HG02642 (cell line): ENCODE measurements at regions not wholly inside any gene's neighbourhood (a gene's known extent, or its start where the extent isn't known, plus 50 kb on each side); places are given as distances from the start of the nearest gene placed in this dataset.
"Not testable (repeated sequence)": the region's sequence is repeated elsewhere in the genome, so short reads cannot be mapped to it uniquely, and the experiment has no call there.

Experiments used
- ATAC-seq: cut with Tn5 transposase; IDR thresholded peaks from one replicate; pipeline ENCODE4 v1.9.1; 2021; ENCODE audit warnings: mild to moderate bottlenecking; ENCODE audit not compliant: unreplicated experiment, poor library complexity

DNA sequence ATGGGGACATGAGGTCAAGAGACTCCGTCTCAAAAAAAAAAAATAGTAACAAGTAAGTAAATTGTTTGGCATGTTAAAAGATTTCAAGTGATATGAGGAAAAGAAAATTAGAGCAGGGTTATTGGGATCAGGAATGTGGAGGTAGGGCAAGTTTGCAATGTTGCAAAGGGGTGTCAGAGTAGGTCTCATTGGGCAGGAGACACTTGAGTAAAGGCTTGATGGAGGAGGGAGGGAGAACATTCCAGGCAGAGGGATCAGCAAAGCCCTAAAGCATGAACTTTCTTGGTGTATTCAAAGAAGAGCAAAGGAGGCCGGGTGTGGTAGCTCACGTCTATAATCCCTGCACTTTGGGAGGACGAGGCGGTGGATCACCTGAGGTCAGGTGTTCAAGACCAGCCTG, 87.1 kb upstream of the HAND1 start:
- no peak for ATAC-seq

DNA sequence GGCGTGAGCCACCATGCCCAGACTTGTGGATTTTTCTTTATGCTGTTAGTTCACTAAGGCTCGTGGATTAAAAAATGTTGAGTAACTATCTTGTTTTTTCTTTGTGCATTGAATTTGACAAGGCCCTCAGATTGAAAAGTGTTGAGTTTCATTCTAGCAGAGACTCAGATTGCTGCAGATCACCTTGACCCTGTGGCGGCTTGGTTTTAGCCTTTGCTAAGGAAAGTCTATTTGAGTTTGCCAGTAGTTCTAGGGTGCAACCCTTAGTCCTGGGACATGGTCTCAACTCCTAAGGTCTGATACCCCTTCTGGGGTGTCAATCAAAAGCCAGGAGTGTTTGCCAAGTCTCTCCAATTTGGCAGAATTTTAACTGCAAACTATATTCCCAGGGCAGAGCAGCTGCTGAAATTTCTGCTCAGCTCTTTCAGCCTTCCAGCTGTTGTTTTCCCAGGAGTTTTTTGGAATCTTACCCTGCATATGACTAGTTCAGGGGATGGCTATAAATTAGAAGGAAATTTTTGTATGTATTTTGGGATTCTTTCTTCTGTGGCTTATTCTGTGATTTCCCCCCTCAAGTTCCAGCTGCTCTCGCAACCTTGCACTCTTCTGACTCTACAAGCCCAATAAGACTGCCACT, 84.3 kb upstream of the HAND1 start:
- no peak for ATAC-seq

DNA sequence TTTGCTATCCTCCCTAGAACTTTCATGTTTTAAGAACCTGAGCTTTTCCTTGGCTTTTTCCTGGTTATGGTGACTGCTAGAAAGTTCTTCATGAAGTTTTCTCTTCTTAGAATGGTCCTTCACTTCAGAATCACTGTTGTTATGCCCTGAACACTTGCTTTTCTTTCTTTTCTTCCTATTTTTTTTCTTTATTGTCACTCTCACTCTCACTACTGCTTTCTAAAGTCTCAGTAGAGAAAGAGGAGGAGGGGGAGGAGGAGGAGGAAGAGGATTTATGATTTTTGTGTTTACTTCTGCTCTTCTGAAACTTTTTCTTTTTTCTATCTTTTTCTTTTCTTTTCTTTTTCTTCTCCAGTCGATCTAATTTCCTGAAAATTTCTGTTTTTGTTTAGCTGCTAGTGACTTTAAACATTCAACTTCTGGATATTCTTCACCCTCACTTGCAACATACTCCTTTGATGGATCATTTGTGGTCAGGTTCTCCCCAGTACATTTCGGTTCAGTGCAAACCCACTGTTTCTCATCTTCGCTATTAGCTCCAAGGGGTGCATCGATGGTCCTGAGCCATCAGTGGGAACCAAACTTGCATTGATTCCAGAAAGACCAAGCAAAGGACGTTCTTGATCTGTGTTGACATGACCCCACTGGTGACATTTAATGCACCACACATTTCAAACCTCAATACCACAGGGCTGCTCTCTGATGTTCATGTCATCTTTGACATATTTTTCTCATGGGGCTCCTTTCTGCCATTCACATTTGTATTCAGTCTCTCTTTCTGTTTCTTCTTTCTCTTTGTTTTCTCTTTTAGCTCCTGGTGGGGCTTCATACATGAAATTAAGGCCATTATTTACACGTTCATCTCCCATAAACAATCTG, 81.6 kb upstream of the HAND1 start:
- no peak for ATAC-seq

- no peak for ATAC-seq
Observed at GRCh38 chr5:154557548-154557947, 79.5 kb upstream of the HAND1 start.

DNA sequence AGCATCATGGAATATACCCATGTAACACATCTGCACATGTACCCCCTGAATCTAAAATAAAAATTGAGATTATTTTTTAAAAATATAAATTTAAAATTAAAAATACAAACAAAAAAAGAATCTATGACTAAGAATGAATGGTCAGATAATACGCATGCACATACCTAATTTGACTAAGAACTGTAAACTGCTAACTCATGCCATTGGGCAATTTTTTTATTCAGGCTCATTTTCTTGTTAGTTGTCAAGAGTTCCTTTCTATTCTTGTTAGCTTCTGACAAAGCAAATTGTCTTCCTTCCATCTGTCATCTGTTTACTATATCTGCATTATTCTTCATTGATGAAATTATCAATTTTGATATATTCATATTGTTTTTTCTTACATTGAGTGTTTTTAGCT, 69.5 kb upstream of the HAND1 start:
- no peak for ATAC-seq

DNA sequence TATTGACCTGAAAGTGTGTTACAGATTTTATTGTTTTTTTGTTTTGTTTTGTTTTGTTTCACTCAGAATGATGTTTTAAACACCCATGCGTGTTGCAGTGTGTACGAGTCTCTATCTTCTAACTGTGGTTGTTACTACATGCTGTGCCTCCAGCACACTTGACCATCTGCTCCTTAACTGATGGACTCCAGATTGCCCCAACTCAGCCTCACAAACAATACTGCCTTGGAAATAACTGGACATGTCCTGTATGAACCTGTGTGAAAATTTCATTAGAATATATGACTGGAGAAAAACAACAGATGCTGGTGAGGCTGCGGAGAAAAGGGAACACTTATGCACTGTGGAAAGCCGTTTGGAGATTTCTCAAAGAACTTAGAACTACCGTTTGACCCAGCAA, 68.7 kb upstream of the HAND1 start:
- no peak for ATAC-seq

DNA sequence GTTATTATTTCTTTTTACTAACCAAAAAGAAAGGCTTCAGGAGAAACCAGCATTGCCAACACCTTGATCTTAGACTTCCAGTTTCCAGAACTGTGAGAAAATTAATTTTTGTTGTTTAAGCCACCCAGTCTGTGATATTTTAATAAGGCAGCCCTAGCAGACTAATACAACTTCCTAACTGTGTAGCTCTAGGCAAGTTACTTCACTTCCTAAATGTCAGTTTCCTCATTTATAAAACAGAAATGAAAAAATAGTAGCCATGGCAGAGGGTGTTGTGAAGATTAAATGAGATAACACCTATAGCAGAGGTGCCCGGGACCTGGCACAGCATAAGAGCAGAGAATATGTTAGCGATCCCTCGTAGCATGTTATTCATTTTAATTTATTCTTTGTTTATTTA, 66.6 kb upstream of the HAND1 start:
- no peak for ATAC-seq

- ATAC-seq, result no peak
Observed at GRCh38 chr5:154543380-154543779, 65.4 kb upstream of the HAND1 start.

- no peak for ATAC-seq
Observed at GRCh38 chr5:154542581-154542980, 64.6 kb upstream of the HAND1 start.

GRCh38 chr5:154542000-154542399, 64.0 kb upstream of the HAND1 start:
- no peak for ATAC-seq

DNA sequence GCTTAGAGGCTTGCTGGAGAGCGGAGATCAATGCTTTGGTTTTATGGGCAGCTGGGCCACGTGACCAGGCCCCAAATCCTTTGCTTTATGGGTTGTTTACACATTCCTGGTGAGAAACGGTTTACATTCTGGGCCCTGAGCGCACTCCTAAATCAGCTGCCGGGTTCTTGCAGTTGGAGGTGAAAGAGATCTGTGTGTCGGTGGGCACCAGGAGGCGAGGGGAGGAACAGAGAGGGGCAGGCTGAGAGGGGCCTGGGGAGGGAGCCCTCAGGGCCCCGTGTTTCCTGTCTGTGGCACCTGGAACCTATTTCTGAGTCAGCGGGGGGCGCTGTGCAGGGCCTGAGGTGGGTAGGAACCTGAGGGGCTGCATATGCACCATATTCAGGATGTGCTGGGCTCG, 63.5 kb upstream of the HAND1 start:
- ATAC-seq, result no peak

- ATAC-seq, result no peak
Observed at GRCh38 chr5:154540600-154540999, 62.6 kb upstream of the HAND1 start.

GRCh38 chr5:154538492-154538891, 60.5 kb upstream of the HAND1 start:
- no peak for ATAC-seq

DNA sequence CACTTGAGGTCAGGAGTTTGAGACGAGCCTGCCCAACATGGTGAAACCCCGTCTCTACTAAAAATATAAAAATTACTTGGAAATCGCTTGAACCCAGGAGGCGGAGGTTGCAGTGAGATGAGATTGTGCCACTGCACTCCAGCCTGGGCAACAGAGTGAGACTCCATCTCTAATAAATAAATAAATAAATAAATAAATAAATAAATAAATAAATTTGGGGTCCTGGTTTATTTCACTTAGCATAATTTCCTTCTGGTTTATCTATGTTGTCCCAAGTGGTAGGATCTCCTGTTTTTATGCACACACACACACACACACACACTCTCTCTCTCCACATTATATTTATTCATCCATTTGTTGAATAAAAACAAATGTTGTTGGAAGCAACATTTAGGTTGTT, 58.4 kb upstream of the HAND1 start:
- ATAC-seq, result not testable (repeated sequence)

- no peak for ATAC-seq
Observed at GRCh38 chr5:154535535-154535934, 57.5 kb upstream of the HAND1 start.

DNA sequence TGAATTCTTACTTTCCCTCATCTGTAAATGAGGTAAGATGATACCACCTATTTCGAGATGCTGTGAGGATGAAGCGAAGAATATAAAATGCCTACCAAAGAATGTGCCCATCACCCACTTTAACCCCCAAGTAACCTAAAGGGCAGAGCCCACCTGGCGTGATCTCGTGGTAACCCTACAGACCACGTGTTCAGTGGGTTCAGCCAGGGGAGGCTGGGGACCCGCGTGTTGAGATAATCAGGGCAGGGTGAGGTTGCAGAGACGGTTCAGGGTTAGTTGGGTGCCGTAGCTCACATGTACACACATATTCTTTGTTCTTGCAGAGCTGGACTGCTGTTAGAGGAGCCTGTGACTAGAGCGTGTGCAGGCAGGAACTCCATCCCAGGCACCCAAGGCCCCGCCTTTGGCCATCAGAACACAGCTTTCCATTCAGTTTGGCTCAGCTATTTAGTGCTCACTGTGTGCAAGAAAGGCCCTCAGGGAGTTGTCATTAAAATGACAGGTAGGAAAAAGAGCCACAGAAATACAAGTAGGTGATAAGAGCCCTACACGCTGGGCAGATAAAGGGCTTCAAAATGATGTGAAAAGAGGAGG, 56.5 kb upstream of the HAND1 start:
- ATAC-seq, result no peak

- ATAC-seq, result no peak
Observed at GRCh38 chr5:154529282-154529681, 51.3 kb upstream of the HAND1 start.

DNA sequence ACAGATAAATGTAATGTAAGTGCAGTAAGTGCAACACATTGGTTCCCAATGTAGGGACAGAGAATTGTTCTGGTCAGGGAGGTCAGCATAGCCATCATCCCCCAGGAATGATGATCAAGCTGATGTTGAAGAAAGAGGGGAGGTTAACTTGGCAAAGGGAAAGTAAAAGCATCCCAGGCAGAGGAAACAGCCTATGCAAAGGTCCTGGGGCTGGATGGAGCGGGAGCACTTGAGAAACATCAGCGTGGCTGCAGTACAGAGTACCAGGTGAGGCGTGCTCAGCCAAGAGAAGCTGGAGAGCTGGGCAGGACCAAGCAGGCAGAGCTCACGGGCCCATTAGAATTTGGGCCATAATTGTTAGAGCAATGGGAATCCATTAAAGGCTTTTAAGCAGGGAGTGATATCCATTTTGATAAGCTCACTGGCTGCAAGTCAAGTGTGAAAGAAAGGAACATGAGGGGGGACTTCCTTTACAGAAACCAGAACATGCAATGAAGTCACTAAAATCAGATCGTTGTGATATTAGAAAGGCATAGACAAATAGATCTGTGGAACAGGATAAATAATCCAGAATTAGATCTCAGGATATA, 50.1 kb upstream of the HAND1 start:
- no peak for ATAC-seq
